ENCODE measurements at regions not wholly inside any gene's neighbourhood (a gene's known extent, or its start where the extent isn't known, plus 50 kb on each side); places are given as distances from the start of the nearest gene placed in this dataset.

DNA sequence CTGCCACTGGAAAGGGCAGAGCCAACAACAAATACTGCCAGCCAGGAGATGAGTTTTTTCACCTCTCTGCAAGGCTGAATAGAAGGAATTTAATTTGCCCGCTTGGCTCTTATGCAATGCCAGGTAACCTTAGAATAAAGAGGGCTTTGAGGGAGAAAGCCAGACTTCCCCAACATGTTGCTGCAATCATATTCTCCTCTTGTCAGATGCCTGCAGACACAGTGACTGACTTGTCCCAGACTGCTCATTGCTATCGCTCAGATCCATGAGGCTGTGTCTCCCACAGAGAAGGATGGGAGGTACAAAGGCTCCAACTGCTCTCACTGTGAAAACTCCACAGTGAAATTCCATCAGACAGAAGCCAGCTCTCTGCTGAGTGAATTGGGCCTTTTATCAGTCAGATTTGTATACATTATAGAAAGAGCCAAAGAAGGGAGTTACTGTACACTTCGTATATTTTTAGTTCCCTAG lies 517.0 kb upstream of the ID4 start:
- TF ChIP-seq EGR1 (IDR thresholded peaks at IDR 0.05): no peak

DNA sequence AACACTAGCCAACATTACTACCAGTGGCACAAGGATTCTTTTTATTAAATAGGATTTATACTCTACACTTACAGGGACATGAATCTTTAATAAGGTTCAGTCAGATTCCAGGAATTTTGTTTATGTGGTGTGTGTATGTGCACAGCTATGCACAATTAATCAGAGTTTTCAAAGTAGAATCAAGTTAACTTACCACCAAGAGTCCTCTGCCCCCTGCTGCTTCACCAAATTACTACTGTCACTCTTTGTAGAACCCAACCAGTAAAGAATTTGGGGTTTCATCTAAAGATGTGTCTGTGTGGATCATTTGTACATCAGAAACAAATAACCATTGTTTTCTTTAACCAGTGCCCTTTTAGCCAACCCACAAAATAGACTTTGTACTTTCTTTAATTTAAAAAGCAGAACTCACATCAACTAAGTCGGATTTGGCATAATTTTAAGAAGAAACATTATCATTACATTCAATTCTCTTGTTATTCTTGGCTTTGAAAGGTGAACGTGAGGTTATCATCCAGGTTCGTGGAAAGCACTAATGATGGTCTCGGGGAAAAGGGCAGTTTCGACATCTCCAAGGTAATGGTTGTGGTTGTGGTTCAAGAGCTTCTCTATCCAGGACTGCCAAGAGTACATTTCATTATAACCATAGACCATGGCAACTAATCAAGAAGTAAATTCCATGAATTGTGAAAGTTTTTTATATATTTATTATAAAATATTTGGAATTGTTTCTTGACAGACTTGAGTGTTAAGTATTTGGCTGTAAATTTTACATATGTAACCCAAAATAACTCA lies 514.3 kb upstream of the ID4 start:
- TF ChIP-seq CREB1 (IDR thresholded peaks at IDR 0.05; ENCODE audit: low read depth): no peak
- no peak for TF ChIP-seq EP300 (IDR thresholded peaks at IDR 0.05; ENCODE audit: borderline replicate concordance)
- no peak for TF ChIP-seq CEBPB (IDR thresholded peaks at IDR 0.05)
- TF ChIP-seq FOXM1 (IDR thresholded peaks at IDR 0.05; ENCODE audit: borderline replicate concordance, low read depth): no peak
- TF ChIP-seq TAF1 (IDR thresholded peaks at IDR 0.05; ENCODE audit: low read depth): no peak

DNA sequence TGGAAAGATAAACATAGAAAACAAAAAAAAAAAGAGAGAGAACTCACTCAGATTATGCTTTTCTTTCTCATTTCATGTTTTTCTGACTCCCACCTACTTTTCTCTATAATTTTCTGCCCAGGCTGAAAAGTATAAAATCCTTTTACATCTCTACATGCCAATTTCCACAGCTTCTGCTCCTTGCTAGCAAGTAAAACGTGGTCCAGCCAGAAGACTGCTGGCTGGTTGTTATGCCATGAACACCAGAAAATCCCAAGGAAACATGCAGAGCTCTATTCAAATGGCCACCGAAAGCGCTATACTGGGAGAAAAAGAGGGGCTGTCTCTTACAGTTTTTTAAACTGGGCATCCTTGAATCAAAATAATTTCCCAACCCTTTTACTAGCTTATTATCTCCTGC lies 512.8 kb upstream of the ID4 start:
- no peak for TF ChIP-seq EGR1 (IDR thresholded peaks at IDR 0.05)
- no peak for TF ChIP-seq ZBTB7A (IDR thresholded peaks at IDR 0.05; ENCODE audit: low read depth)
- TF ChIP-seq, protein P1, sequence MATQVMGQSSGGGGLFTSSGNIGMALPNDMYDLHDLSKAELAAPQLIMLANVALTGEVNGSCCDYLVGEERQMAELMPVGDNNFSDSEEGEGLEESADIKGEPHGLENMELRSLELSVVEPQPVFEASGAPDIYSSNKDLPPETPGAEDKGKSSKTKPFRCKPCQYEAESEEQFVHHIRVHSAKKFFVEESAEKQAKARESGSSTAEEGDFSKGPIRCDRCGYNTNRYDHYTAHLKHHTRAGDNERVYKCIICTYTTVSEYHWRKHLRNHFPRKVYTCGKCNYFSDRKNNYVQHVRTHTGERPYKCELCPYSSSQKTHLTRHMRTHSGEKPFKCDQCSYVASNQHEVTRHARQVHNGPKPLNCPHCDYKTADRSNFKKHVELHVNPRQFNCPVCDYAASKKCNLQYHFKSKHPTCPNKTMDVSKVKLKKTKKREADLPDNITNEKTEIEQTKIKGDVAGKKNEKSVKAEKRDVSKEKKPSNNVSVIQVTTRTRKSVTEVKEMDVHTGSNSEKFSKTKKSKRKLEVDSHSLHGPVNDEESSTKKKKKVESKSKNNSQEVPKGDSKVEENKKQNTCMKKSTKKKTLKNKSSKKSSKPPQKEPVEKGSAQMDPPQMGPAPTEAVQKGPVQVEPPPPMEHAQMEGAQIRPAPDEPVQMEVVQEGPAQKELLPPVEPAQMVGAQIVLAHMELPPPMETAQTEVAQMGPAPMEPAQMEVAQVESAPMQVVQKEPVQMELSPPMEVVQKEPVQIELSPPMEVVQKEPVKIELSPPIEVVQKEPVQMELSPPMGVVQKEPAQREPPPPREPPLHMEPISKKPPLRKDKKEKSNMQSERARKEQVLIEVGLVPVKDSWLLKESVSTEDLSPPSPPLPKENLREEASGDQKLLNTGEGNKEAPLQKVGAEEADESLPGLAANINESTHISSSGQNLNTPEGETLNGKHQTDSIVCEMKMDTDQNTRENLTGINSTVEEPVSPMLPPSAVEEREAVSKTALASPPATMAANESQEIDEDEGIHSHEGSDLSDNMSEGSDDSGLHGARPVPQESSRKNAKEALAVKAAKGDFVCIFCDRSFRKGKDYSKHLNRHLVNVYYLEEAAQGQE (IDR thresholded peaks at IDR 0.05; ENCODE audit: low read depth): no peak
- TF ChIP-seq TEAD4 (IDR thresholded peaks at IDR 0.05): no peak
- TF ChIP-seq NFIC (IDR thresholded peaks at IDR 0.05): no peak

DNA sequence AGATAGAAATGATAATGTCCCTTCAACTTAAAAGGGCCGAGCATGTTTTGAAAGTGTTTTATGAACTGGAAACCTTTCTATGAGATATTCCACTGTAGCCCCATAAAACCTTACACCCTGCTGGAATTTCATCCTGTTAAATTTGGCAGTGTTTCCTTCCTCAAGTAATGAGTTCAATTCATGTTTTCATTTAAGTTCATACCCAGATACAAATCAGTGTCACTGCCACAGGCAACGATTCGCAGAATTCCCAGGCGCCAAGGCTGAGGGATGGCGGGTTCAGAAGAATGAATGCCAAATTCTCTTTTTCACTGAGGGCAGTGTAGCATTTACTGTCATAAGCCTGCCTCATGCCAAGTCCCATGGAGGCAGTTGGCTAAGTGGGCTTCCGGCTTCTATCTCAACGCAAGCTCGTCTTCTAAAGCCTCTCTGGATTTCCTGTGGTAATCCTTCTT lies 511.8 kb upstream of the ID4 start:
- TF ChIP-seq, protein P2, sequence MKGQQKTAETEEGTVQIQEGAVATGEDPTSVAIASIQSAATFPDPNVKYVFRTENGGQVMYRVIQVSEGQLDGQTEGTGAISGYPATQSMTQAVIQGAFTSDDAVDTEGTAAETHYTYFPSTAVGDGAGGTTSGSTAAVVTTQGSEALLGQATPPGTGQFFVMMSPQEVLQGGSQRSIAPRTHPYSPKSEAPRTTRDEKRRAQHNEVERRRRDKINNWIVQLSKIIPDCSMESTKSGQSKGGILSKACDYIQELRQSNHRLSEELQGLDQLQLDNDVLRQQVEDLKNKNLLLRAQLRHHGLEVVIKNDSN (IDR thresholded peaks at IDR 0.05): no peak
- TF ChIP-seq, protein P1 (IDR thresholded peaks at IDR 0.05; ENCODE audit: low read depth): no peak

DNA sequence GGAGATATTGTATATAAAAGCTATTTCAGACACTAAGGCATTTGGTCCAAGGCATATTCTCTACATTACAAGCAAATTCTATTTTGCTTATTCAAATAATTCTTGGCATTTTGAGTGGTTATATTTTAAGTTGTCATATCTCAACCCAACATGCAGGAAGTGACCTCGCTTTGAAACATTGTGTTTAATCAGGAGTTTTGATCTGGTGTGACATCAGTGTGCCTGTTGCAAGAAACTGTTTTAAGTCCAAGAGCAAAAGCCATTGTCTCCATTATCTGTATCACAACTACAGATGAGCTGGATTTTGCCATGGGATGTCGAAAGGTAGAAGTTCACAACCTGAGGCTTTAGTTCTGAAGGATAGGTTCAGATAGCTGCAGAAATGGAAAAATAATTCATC lies 509.9 kb upstream of the ID4 start:
- TF ChIP-seq, protein P1 (IDR thresholded peaks at IDR 0.05; ENCODE audit: low read depth): no peak
- TF ChIP-seq CEBPB (IDR thresholded peaks at IDR 0.05): no peak
- no peak for TF ChIP-seq TAF1 (IDR thresholded peaks at IDR 0.05; ENCODE audit: low read depth)
- no peak for TF ChIP-seq TEAD4 (IDR thresholded peaks at IDR 0.05)
- TF ChIP-seq ZBTB7A (IDR thresholded peaks at IDR 0.05; ENCODE audit: low read depth): no peak
- no peak for TF ChIP-seq NFIC (IDR thresholded peaks at IDR 0.05)
- no peak for TF ChIP-seq CREB1 (IDR thresholded peaks at IDR 0.05; ENCODE audit: low read depth)
- no peak for TF ChIP-seq RAD21 (IDR thresholded peaks at IDR 0.05; ENCODE audit: low read depth)
- TF ChIP-seq, protein P2 (IDR thresholded peaks at IDR 0.05): no peak
- no peak for TF ChIP-seq TCF12 (IDR thresholded peaks at IDR 0.05; ENCODE audit: low read depth)
- TF ChIP-seq, protein P3, sequence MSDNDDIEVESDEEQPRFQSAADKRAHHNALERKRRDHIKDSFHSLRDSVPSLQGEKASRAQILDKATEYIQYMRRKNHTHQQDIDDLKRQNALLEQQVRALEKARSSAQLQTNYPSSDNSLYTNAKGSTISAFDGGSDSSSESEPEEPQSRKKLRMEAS (IDR thresholded peaks at IDR 0.05): no peak
- no peak for TF ChIP-seq EGR1 (IDR thresholded peaks at IDR 0.05)
- no peak for TF ChIP-seq YY1 (IDR thresholded peaks at IDR 0.05; ENCODE audit: low read depth)
- TF ChIP-seq EP300 (IDR thresholded peaks at IDR 0.05; ENCODE audit: borderline replicate concordance): no peak
- no peak for TF ChIP-seq FOXM1 (IDR thresholded peaks at IDR 0.05; ENCODE audit: borderline replicate concordance, low read depth)
